ENCODE measurements at regions not wholly inside any gene's neighbourhood (a gene's known extent, or its start where the extent isn't known, plus 50 kb on each side); places are given as distances from the start of the nearest gene placed in this dataset.

DNA sequence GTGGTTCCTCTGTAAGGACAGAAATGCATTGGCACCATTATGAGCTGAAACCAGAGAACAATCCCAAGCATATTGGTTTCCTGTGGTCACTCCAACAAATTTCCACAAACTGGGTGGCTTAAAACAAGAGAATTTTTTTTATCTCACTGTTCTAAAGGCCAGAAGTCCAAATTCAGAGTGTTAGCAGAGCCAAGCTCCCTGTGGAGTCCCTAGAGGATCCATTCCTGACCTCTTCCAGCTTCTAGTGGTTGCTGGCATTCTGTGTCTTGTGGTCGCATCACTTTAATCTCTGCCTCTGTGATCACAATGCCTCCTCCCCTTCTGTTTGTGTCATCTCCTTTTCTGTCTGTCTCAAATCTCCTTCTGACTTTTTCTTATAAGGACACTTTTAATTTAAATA lies 380.3 kb downstream of the NYAP2 start:
- TF ChIP-seq STAT1 (IDR thresholded peaks at IDR 0.05; ENCODE audit: unreplicated experiment) (no peak), JUNB (IDR thresholded peaks at IDR 0.05; ENCODE audit: unreplicated experiment) (no peak), EZH2phosphoT487 (IDR thresholded peaks at IDR 0.05; ENCODE audit: unreplicated experiment) (no peak), POLR2AphosphoS5 (IDR thresholded peaks at IDR 0.05; ENCODE audit: low read depth) (no peak), NANOG (IDR thresholded peaks at IDR 0.05; ENCODE audit: borderline replicate concordance) (no peak), ZNF331 (CRISPR knock-in tag; IDR thresholded peaks at IDR 0.05; ENCODE audit: low read depth) (no peak), ZNF114 (CRISPR knock-in tag; IDR thresholded peaks at IDR 0.05) (no peak), EZH2 (IDR thresholded peaks at IDR 0.05; ENCODE audit: low read depth, unreplicated experiment) (no peak), CREB1 (CRISPR knock-in tag; IDR thresholded peaks at IDR 0.05; ENCODE audit: low read depth) (no peak)
- TF ChIP-seq, protein P1, sequence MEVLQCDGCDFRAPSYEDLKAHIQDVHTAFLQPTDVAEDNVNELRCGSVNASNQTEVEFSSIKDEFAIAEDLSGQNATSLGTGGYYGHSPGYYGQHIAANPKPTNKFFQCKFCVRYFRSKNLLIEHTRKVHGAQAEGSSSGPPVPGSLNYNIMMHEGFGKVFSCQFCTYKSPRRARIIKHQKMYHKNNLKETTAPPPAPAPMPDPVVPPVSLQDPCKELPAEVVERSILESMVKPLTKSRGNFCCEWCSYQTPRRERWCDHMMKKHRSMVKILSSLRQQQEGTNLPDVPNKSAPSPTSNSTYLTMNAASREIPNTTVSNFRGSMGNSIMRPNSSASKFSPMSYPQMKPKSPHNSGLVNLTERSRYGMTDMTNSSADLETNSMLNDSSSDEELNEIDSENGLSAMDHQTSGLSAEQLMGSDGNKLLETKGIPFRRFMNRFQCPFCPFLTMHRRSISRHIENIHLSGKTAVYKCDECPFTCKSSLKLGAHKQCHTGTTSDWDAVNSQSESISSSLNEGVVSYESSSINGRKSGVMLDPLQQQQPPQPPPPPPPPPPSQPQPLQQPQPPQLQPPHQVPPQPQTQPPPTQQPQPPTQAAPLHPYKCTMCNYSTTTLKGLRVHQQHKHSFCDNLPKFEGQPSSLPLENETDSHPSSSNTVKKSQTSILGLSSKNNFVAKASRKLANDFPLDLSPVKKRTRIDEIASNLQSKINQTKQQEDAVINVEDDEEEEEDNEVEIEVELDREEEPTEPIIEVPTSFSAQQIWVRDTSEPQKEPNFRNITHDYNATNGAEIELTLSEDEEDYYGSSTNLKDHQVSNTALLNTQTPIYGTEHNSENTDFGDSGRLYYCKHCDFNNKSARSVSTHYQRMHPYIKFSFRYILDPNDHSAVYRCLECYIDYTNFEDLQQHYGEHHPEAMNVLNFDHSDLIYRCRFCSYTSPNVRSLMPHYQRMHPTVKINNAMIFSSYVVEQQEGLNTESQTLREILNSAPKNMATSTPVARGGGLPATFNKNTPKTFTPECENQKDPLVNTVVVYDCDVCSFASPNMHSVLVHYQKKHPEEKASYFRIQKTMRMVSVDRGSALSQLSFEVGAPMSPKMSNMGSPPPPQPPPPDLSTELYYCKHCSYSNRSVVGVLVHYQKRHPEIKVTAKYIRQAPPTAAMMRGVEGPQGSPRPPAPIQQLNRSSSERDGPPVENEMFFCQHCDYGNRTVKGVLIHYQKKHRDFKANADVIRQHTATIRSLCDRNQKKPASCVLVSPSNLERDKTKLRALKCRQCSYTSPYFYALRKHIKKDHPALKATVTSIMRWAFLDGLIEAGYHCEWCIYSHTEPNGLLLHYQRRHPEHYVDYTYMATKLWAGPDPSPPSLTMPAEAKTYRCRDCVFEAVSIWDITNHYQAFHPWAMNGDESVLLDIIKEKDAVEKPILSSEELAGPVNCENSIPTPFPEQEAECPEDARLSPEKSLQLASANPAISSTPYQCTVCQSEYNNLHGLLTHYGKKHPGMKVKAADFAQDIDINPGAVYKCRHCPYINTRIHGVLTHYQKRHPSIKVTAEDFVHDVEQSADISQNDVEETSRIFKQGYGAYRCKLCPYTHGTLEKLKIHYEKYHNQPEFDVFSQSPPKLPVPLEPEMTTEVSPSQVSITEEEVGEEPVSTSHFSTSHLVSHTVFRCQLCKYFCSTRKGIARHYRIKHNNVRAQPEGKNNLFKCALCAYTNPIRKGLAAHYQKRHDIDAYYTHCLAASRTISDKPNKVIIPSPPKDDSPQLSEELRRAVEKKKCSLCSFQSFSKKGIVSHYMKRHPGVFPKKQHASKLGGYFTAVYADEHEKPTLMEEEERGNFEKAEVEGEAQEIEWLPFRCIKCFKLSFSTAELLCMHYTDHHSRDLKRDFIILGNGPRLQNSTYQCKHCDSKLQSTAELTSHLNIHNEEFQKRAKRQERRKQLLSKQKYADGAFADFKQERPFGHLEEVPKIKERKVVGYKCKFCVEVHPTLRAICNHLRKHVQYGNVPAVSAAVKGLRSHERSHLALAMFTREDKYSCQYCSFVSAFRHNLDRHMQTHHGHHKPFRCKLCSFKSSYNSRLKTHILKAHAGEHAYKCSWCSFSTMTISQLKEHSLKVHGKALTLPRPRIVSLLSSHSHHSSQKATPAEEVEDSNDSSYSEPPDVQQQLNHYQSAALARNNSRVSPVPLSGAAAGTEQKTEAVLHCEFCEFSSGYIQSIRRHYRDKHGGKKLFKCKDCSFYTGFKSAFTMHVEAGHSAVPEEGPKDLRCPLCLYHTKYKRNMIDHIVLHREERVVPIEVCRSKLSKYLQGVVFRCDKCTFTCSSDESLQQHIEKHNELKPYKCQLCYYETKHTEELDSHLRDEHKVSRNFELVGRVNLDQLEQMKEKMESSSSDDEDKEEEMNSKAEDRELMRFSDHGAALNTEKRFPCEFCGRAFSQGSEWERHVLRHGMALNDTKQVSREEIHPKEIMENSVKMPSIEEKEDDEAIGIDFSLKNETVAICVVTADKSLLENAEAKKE (CRISPR knock-in tag; IDR thresholded peaks at IDR 0.05), result no peak
- TF ChIP-seq, protein P2, sequence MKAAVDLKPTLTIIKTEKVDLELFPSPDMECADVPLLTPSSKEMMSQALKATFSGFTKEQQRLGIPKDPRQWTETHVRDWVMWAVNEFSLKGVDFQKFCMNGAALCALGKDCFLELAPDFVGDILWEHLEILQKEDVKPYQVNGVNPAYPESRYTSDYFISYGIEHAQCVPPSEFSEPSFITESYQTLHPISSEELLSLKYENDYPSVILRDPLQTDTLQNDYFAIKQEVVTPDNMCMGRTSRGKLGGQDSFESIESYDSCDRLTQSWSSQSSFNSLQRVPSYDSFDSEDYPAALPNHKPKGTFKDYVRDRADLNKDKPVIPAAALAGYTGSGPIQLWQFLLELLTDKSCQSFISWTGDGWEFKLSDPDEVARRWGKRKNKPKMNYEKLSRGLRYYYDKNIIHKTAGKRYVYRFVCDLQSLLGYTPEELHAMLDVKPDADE (IDR thresholded peaks at IDR 0.05), result no peak
- TF ChIP-seq, protein P3, sequence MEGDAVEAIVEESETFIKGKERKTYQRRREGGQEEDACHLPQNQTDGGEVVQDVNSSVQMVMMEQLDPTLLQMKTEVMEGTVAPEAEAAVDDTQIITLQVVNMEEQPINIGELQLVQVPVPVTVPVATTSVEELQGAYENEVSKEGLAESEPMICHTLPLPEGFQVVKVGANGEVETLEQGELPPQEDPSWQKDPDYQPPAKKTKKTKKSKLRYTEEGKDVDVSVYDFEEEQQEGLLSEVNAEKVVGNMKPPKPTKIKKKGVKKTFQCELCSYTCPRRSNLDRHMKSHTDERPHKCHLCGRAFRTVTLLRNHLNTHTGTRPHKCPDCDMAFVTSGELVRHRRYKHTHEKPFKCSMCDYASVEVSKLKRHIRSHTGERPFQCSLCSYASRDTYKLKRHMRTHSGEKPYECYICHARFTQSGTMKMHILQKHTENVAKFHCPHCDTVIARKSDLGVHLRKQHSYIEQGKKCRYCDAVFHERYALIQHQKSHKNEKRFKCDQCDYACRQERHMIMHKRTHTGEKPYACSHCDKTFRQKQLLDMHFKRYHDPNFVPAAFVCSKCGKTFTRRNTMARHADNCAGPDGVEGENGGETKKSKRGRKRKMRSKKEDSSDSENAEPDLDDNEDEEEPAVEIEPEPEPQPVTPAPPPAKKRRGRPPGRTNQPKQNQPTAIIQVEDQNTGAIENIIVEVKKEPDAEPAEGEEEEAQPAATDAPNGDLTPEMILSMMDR (conservative IDR thresholded peaks at IDR 0.05; ENCODE audit: low read depth in 2 of 2), result no peak
- TF ChIP-seq, protein P4, sequence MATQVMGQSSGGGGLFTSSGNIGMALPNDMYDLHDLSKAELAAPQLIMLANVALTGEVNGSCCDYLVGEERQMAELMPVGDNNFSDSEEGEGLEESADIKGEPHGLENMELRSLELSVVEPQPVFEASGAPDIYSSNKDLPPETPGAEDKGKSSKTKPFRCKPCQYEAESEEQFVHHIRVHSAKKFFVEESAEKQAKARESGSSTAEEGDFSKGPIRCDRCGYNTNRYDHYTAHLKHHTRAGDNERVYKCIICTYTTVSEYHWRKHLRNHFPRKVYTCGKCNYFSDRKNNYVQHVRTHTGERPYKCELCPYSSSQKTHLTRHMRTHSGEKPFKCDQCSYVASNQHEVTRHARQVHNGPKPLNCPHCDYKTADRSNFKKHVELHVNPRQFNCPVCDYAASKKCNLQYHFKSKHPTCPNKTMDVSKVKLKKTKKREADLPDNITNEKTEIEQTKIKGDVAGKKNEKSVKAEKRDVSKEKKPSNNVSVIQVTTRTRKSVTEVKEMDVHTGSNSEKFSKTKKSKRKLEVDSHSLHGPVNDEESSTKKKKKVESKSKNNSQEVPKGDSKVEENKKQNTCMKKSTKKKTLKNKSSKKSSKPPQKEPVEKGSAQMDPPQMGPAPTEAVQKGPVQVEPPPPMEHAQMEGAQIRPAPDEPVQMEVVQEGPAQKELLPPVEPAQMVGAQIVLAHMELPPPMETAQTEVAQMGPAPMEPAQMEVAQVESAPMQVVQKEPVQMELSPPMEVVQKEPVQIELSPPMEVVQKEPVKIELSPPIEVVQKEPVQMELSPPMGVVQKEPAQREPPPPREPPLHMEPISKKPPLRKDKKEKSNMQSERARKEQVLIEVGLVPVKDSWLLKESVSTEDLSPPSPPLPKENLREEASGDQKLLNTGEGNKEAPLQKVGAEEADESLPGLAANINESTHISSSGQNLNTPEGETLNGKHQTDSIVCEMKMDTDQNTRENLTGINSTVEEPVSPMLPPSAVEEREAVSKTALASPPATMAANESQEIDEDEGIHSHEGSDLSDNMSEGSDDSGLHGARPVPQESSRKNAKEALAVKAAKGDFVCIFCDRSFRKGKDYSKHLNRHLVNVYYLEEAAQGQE (IDR thresholded peaks at IDR 0.05; ENCODE audit: unreplicated experiment), result no peak
- H3K27ac Mint-ChIP-seq, result peak overlapping the region; percentile 26; the same call in 1 of the 2 replicates
- H3K27me3 Mint-ChIP-seq (ENCODE audit: insufficient read depth, low read depth, poor library complexity), result no peaks in the 10 kb centered on the region
- Histone ChIP-seq H3K27ac (ENCODE audit: low read depth) (no peak overlapping the region), H3F3A (replicated peaks; ENCODE audit: low read depth) (no peaks in the 10 kb centered on the region), H3K79me2 (replicated peaks; ENCODE audit: insufficient read depth) (no peaks in the 10 kb centered on the region), H3K4me2 (no peak overlapping the region), H3K9me2 (ENCODE audit: insufficient read depth) (peaks cover 8% of the 10 kb centered on the region; the same call in 1 of the 2 replicates), H3K27me3 (ENCODE audit: insufficient read depth) (no peaks in the 10 kb centered on the region), H3K4me3 (no peak overlapping the region), H3K36me3 (ENCODE audit: insufficient read depth) (no peaks in the 10 kb centered on the region), H3K4me1 (ENCODE audit: insufficient read depth) (no peaks in the 10 kb centered on the region), H2AFZ (no peak overlapping the region), H4K20me1 (replicated peaks; ENCODE audit: insufficient read depth) (no peaks in the 10 kb centered on the region)
- H3K4me1 Mint-ChIP-seq, result peaks cover 3% of the 10 kb centered on the region; the same call in 1 of the 3 replicates
- no peak for ATAC-seq
- no peak overlapping the region for H3K4me3 Mint-ChIP-seq
- 0 out of 3 replicates have a peak, but pooled peaks cover under 1% of the 10 kb centered on the region for H3K9me3 Mint-ChIP-seq
- DNase-seq (ENCODE audit: low spot score), result no peak
- peaks cover 3% of the 10 kb centered on the region; the same call in 1 of the 3 replicates for H3K36me3 Mint-ChIP-seq (ENCODE audit: low read depth)
